Retina (tissue), 1 donor: ENCODE measurements at regions not wholly inside any gene's neighbourhood (a gene's known extent, or its start where the extent isn't known, plus 50 kb on each side); places are given as distances from the start of the nearest gene placed in this dataset.

Experiments used
- DNase-seq: peaks from one replicate; pipeline ENCODE4 v3.0.0-alpha.2; 2016

GRCh38 chr1:168782559-168783116, 53.6 kb upstream of the DPT start:
- no peak for DNase-seq

GRCh38 chr1:168783458-168784210, 54.6 kb upstream of the DPT start:
- no peak for DNase-seq

DNA sequence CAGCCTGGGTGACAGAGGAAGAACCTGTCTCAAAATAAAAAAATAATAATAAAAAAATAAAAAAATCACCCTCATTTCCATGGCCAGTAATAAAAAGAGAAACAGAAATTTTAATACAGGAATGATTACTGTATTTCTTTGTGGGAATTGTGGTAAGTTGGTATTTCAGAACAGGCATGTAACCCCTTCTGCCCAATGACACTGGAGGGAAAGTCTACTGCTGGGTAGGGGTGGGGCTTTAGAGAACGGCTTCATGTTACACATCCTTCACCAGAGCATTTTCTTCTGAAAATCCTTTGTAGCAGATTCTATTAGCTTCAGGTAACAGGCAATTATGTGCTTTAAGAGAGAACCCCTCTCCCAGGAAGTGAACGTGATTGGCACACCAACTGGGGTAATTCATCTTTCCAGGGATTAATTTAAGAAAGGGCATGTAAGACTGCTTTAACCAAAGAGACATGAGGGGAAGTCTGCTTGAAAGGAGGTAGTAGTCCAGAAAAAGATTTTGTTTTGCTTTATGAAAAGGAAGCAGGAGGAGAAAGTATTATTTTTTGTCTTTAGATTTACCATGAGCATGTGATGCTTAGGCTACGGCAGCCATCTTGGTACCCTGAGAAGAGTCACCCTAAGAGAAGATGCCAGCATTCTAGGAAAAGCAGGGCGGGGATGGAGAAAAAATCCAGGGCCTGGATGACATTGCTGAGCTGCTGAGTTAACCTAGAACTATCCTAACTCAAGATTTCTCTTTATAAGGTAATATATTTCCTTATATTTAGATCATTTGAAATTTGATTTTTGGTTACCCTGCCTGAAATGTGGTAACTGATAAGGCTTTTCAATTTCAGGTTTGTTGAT, 57.7 kb upstream of the DPT start:
- DNase-seq = no peak

DNA sequence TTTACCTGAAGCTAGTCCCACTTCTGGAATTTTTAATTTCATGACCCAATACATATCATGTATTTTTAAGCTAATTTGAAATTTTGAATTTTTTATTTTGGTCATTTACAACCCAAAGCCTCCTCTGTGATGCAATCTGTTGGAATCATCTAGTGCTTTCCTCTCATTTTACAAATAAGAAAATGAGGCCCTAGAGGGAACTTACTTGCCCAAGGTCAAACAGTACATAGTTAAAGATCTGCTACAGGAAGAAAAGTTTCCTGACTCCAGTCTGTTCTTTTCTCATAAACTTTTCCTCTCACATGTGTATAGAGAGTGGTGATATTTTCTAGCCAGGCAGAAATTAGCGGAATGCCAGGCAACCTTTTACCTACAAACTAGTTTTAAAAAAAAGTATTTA, 59.3 kb upstream of the DPT start:
- no peak for DNase-seq

GRCh38 chr1:168789501-168789900, 60.5 kb upstream of the DPT start:
- no peak for DNase-seq

GRCh38 chr1:168792142-168792541, 63.1 kb upstream of the DPT start:
- DNase-seq = no peak

- no peak for DNase-seq
These were observed 63.7 kb upstream of the DPT start for GRCh38 chr1:168792592-168793125.

GRCh38 chr1:168794057-168794456, 65.1 kb upstream of the DPT start:
- DNase-seq = no peak

DNA sequence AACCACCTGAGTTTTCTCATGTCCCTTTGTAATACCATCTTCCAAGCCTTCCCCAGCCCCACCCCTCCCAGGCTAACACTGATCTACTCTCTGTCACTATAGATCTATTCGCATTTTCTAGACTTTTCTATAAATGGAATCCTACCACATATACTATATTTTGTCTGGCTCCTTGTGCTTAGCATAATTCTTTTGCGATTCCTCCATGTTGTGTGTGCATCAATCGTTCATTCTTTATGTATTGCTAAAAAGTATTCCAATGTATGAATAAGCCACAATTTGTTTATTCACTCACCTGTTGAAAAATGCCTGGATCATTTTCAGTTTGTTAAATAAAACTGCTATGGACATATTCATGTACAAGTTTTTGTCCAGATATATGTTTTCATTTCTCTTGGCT, 66.7 kb upstream of the DPT start:
- no peak for DNase-seq

GRCh38 chr1:168799927-168800605, 71.1 kb upstream of the DPT start:
- no peak for DNase-seq

DNA sequence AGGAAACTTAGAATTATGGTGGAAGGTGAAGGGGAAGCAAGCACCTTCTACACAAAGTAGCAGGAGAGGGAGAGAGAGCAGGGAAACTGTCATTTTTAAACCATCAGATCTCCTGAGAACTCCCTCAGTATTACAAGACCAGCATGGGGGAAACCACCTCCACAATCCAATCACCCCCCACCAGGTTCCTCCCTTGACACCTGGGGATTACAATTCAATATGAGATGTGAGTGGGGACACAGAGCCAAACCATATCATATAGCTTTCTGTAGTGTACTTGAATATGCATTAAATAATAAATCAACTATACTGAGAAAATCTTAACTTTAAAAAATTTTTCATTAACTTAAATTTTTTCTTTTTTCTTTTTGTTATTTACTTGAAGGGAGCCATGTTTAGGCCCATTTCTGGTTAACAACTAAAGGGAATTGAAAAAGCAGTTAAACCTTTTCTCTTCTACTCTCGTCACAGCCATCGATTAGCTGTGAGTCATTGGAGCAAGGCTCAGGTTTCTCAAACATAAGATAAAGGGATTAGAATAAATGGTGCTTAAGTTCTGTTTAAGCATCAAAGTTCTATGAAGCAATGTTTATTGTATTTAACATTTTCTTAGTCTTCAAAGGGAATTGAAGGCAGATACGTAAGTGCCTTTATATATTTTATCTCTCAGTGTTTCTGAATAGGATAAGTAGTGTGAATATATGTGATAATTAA, 72.2 kb upstream of the DPT start:
- DNase-seq = no peak

DNA sequence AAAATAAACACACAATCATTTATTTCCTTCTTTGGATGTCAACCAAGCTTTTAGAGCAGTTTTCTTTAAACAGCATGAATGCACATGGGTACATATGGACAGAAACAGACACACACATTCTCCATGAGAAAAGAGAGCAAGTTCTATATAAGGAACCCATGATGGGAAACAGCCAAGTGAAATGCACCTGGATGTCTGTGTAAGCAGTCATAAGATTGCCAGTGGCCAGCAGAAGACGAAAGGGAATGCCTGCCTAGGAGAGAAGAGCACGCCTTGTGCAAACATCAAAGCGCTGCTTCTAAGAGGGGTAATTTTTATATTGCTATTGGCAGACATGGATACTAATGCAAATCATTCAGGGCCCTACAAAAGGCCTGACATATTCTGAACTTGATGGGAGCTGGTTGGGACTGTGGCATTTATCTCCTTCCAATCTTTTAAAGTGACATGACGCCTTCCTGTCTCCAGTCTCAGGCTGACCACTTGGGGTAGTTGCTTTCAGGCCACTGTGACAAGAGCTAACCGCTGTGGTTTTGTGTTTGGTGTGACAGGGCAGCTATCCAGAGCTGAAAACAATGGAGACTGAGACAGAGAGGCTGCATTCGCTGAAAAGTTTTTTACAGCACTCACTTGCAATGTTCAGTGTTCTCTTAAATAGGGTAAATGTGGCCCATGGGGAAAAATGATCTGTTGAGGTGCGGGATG, 75.0 kb upstream of the DPT start:
- DNase-seq = peak; percentile 31

DNA sequence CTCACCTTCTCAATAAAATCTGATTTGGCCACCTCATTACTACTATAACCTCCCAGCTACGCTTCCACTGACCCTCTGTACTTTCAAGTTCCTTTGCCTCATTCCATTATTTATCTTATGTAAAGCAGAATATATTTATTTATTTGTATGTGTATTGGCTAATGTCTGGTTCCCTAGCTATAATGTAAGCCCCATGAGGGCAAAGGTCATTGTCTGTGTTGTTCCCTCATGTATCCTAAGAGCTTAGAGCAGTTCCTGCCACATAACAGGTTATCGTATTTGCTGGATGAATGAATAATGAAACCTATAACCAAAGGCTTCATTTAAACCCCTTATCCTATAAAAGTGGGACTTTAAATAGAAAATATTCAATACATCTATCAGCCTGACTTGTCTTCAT, 77.9 kb upstream of the DPT start:
- no peak for DNase-seq

GRCh38 chr1:168811176-168811575, 82.2 kb upstream of the DPT start:
- DNase-seq = no peak

GRCh38 chr1:168819668-168820067, 90.7 kb upstream of the DPT start:
- no peak for DNase-seq

- DNase-seq = no peak
These were observed 92.4 kb upstream of the DPT start for GRCh38 chr1:168821434-168821833.

- DNase-seq = no peak
These were observed 93.9 kb upstream of the DPT start for GRCh38 chr1:168822911-168823310.

GRCh38 chr1:168823988-168824387, 95.0 kb upstream of the DPT start:
- DNase-seq = no peak

DNA sequence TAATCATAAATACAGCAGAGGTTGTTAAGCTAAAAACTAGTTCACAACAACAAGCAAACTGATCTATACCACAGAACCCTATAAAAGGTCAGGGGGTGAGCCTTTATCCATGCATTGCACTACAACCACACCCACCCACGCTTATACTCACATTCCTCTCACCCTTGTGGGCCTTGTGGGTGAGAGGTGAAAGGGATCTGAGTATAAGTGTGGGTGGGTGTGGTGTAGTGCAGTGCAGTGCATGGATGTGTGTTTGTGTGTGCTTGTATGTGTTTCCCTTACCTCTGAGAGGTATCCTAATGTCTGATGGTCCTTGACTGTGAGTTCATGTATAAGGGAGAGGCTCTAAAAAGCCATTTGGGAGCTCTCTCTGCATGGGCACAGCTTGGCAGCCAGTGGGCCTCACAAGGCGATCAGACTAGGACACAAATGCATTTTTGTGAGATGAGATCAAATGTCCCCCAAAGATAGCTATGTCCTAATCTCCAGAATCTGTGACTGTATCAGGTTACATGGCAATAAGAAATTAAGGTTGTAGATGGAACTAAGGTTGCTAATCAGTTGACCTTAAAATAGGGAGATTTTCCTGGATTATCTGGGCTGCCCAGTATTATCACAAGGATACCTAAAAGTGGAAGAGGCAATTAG, 95.5 kb upstream of the DPT start:
- DNase-seq = no peak

DNA sequence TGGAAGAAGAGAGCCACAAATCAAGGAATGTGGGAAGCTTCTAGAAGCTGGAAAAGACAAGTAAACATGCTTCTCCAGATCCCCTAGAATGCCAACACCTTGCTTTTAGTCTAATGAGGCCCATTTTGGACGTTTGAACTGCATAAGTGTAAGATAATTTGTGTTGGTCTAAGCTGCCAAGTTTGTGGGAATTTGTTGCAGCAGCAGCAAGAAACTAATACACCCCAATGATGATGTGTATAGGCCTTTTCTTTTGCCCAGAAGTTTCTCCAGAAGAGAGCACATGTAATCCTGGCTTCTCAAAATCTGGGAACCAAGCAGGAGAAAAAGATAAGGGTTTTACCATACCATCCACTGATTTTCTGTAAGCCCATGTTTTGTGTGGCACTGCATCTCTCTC, 96.1 kb upstream of the DPT start:
- DNase-seq = no peak

- no peak for DNase-seq
These were observed 96.8 kb upstream of the DPT start for GRCh38 chr1:168825820-168826219.
